ENCODE measurements at regions not wholly inside any gene's neighbourhood (a gene's known extent, or its start where the extent isn't known, plus 50 kb on each side); places are given as distances from the start of the nearest gene placed in this dataset.

DNA sequence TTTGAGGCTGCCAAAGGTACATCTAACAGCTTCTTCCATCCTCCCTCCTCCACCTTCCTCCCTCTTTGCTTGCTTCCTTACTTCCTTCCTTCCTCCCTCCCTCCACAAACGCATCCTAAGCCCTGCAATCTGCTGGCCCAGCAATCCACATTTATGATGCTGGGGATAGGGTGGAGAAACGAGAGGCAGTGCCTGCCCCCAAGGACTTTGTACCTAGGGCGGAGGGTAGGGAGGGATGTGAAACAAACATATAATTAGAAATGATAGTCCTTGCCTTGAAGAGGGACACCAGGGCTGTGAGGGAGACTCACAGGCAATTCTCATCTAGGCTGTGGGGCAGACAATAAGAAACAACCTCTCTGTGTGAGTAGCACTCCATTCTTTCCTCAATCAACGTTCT lies 188.3 kb downstream of the ANKRD30B start:
- TF ChIP-seq CTCF (IDR thresholded peaks at IDR 0.05) (no peak), POLR2AphosphoS5 (IDR thresholded peaks at IDR 0.05) (peak; percentile 28 to 78 (median 46)), EP300 (IDR thresholded peaks at IDR 0.05; ENCODE audit: low read depth) (no peak), POLR2A (IDR thresholded peaks at IDR 0.05) (peak; percentile 33)
